ENCODE measurements at regions not wholly inside any gene's neighbourhood (a gene's known extent, or its start where the extent isn't known, plus 50 kb on each side); places are given as distances from the start of the nearest gene placed in this dataset.
"Not testable (repeated sequence)": the region's sequence is repeated elsewhere in the genome, so short reads cannot be mapped to it uniquely, and the experiment has no call there.

DNA sequence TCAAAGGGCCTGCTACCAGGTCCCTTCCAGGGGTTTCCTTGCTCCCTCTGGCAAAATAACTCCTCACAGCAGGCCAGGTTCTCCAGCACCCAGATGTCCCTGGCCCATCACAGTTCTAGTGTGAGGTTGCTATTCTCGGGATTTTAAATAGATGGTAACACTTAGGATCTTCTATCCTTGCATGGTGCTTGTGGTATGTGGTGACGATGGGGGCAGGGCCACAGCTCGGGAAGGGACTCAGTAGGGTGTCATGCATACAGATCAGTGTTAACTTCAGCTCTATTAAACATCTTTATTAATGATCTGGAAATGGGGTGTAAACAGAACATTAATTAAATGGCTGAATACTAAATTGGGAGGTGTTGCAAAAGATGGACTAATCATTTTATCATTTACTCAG, 323.8 kb downstream of the QKI start:
- no peak for DNase-seq (ENCODE audit: low read depth)

DNA sequence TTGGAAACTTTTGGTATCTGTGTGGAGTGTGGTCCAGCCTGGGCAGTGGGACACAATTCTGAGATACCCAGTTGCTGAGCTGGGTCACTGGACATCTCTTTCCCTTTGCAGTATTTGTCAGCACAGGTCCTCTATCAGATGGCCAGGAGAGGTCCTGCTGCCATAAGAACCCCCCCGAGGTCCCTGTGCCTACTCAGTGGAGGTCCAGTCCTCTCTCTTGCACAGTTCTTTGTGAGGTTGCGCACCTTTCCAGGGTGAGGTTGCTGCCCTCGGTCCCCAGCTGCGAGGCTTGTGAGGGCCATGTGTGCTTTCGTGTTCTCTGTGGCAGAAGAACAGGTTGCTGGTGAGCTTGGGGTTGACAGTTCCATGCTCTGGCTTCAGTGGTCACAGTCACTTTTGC, 320.6 kb downstream of the QKI start:
- no peak for DNase-seq (ENCODE audit: low read depth)

DNA sequence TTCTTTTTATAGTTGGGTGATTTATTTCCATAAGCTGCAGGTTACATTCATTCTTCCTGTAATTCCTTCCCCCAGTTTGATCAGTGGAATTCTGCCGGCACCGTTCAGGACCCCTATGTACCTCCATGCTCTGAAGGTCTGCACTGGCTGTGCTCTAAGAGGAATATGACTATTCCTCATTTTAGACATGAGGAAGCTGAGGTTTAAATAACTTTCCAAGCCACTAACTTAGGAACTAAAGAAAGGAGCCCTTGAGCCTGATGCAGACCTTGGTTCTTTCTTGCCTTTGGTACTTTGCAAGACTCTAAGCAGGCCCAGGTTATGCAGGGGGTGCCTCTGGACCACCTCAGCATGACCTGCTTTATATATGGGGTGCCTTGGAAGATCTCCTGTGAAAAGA, 318.5 kb downstream of the QKI start:
- DNase-seq (ENCODE audit: low read depth) = no peak

DNA sequence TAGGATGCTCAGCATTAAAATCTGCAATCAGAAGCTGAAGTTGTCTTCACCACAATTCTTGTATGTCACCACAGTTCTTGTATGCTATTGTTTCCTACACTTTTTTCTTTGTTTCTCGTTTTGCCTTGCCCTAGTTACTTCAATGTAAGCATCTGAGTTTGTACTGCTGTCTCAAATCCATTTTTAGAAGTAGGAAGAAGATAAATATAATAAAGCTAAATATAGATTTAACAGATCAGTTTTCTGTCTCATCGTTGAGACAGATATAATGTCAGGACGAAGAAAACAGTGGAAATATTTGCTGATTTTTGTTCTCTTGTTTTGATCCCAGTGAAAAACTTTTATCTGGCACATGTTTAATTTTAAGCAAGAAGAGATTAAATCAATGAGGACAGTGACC, 318.0 kb downstream of the QKI start:
- no peak for DNase-seq (ENCODE audit: low read depth)

DNA sequence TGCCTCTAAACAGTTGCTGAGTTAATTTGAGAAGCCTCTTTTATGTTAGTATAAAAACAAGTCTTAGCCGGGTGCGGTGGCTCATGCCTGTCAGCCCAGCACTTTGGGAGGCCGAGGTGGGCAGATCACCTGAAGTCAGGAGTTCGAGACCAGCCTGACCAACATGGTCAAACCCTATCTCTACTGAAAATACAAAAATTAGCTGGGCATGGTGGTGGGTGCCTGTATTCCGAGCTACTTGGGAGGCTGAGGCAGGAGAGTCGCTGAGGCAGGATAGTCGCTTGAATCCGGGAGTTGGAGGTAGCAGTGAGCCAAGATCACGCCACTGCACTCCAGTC, 317.5 kb downstream of the QKI start:
- DNase-seq (ENCODE audit: low read depth) = not testable (repeated sequence)

DNA sequence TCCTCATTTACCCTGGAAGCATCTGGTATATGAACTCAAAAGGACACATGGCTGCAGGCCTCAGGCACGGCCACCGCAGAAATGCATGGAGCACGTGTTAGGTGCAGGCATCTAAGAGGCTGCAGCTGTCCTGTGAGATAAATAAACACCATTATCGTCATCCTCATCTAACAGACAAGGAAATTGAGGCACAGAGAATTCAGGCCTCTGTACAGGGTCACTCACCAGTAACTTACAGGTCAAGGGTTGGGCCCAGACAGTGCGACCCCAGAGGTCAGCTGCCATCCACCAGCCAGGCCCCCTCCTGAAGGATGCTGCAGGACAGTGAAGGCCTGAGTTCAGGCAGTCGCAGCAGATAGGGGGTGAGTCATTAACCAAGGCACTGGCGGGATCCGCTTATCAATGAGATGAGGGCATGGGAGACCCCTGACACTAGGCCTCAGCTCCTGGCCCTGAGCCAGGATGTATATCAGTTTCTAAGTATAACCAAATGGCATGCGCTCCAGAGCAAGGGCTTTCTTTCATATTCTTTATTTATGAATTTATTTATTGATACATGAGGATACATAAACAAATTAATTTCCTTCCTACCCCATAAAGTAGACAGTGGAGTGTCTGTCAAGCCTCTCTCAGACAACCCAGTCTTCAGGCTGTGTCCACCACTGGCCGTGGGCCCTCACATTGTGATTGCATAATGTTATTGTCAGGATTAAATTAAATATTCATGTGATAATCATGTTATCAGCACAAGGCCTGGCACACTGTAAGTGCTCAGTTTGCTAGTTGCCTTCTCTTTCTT, 316.9 kb downstream of the QKI start:
- no peak for DNase-seq (ENCODE audit: low read depth)

DNA sequence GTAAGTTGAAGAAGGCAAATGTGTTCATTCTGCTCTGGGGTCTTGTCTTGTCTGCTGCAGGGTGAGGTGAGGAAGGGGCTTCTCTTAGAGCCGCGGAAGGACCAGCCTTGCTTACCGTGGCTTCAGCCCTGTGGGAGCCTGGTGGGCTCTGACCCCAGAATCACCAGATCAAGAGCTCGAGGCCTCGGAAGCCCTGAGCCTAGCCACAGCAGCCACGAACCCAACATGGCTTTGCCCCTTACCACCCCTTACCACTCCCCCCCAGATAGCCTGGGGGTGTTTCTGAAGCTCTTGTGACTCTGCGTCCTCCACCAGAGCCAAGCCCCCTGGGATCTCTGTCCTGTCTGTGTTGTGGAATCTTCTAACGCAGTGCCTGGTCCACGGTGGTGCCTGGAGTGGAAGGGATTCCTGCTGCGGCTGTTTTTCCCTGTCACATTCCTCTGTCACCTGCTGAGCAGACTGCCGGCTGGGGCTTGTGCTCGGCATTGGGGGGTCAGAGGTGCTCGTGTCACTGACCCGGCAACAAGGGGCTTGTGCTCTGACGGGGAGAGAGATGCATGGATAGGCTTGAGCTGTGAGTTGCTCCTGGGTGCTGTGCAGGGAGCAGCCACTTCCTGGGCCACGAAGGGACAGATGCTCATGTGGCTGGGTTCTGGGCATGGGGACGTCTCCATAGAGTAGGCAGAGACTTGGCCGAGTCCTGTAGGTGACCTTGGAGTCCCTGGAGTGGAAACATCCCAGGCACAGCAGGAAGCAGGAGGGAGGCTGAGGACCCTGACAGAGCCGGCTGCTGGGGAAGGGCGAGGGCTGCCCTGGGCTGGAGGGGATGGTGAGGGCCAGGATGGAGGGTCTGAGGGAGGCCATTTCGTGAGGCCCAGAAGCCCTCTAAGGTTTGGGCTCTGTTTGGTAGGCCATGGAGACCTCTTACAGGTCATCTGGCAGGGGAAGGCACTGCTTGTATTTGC, 316.0 kb downstream of the QKI start:
- no peak for DNase-seq (ENCODE audit: low read depth)

DNA sequence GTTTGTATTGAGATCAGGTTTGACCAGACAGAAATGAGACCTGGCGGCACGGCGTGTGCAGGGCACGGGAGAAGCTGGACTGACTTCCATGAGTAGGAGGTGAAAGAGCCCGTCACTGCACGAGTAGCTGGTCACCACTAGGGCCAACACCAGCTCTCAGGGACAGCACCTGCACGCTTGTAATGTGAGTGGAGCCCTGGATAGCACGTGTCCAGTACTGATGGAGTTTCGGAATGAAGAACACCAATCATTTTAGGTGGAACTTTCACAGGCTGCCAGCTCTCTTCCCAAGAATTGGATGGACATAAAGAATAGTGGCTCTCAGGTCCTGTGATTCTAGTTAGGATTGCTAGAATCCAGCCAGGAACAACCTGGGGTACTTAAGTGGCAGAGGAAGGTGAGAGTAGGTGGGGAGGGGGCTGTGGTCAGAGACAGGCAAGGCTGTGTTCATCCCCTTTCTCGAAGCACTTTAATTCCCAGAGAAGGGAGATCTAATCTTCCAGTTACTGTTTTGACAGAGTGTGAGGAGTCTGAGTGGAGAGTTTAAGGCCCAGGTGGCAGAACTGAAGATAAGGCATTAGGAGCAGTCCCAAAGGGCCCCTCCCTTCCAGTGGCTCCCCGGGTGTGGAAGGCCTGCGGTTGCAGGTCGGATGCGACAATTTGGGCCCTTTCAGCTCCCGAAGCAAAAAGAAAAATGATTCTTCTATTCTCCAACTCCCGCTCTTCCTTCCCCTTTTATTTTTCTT, 314.8 kb downstream of the QKI start:
- no peak for DNase-seq (ENCODE audit: low read depth)

DNA sequence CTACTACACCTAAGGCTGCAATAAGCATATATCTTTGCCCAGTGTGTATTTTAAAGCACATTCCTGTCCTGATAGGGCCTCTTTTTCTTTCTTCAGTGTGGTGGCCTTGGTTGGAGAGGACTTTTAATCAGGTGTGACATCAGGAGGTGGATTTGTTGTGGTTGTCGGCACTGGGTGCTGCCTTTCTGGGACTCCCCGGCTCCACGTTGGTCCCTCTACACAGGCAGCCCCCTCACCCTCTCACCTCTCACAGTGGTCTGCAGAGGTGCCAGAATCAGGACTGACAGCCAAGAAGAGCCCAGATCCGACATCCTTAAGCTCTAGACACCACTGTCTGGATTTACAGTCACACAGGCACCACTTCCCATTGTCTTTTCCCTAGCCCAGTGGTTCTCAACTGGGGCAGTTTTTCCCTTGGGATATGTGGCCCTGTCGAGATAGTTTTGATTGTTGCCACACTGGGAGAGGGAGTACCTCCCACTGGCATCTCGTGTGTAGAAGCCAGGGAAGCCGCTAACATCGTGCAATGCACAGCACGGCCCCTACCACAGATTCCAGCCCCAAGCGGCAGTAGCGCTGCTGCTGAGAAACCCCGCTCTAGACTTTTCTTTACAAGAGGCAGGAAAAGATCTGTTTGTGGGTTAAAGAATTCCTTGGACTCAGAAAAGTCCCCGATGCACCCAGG, 314.1 kb downstream of the QKI start:
- no peak for DNase-seq (ENCODE audit: low read depth)

DNA sequence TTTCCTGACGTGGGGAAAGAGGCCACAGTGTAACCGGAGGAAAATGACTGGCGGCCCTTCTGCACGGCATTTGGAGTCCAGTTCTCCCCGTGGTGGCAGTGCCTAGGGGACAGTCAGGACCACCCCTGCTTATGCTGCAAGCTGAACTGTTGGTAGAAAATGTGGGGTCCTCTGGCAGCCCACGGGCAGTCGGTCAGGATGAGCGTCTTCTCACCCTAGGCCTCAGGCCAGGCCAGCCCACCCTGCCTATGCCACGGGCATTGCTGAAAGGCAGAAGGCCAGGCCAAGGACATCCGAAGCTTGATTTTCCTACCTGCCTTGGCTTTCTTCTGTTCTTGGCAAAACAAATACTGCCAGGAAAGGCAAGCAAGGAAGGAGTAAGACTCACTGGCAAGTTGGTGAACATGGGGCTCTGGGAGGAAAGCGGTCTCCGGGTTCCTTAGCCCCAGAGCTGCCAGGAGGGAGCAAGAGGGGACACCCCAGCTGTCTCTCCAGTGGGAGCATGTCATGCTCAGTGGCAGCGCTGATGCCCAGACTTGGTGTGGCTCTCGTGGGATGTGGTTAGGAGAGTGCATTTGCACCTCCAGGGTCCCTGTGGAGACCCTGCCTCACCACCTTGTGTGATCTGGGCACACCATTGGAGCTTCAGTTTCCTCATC, 311.6 kb downstream of the QKI start:
- DNase-seq (ENCODE audit: low read depth) = no peak

DNA sequence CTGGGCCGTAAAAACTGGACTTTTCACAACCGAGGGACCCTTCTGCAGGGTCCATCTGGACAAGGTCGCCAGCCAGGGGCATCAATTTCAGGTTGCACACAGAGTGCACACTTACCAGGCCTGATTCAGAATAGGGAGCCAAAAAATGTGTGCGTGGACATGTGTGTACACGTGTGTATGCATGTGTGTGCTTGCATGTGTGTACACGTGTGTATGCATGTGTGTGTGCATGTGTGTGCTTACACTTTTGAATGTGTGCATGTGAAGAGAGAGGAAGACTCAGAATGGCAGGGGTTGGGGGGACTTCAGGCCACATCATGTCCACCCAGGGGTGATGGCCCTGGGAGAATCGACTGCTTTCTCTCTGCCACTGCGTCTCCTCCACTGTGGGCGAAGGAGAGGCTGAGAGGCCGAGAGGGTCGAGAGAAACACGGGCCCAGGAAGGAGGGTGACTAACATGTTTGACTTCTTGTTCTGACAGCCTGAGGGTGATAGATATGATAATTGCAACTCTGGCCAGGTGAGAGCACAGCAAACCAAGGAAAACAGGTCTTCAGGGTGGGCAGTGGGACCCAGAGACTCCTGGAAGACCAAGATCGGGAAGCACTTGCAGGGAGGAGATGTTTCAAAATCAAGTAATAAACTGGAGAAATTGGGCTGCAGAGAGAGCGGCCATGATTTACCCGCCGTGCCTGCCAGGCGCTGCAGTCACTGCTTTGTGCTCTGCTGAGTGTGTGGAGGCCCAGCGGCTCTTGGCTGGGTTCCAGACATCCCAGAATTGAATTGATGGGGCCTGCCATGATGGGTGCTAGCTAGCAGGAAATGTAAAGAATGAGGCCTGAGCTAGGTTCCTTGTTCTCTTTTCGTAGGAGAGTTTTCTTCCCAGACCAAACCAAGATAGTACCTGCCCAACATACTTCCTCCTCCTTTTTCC, 310.8 kb downstream of the QKI start:
- no peak for DNase-seq (ENCODE audit: low read depth)

DNA sequence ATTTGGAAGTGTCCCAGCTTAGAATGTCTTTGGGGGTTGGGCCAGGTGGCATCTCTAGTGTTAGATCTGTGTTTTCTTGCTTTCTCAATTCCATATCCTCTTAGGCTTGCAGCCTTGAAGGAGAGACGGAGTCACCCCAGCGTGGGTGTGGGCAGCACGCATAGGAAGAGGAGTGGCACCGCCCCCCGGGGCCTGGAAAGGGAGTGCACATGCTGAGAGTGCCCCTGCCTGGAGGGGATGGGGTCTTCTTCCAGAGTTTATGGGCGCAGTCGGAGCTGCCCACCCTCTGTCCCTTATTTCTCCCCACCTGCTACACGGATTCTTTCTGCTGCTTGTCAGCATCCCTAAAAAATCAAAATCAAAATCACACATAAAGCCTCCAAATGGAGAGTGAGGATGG, 309.7 kb downstream of the QKI start:
- DNase-seq (ENCODE audit: low read depth) = no peak

DNA sequence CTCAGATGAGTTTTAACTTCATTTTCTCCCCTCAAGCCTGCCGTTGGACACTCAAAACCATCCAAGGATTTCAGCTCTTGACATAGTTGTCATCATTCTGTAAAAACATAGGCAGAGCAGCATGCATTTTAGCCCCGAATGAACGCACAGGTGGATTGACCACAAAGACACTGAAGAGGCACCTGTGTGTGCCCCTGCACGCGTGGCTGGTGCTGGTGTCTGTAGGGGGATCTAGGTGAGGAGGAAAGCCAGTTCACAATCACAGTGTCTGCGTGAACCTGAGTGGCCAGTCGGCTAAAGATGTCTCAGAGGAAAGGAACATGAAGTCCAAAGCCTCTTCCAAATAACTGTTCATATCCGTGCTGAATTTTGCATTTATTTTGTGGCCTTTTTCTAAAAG, 309.2 kb downstream of the QKI start:
- no peak for DNase-seq (ENCODE audit: low read depth)

DNA sequence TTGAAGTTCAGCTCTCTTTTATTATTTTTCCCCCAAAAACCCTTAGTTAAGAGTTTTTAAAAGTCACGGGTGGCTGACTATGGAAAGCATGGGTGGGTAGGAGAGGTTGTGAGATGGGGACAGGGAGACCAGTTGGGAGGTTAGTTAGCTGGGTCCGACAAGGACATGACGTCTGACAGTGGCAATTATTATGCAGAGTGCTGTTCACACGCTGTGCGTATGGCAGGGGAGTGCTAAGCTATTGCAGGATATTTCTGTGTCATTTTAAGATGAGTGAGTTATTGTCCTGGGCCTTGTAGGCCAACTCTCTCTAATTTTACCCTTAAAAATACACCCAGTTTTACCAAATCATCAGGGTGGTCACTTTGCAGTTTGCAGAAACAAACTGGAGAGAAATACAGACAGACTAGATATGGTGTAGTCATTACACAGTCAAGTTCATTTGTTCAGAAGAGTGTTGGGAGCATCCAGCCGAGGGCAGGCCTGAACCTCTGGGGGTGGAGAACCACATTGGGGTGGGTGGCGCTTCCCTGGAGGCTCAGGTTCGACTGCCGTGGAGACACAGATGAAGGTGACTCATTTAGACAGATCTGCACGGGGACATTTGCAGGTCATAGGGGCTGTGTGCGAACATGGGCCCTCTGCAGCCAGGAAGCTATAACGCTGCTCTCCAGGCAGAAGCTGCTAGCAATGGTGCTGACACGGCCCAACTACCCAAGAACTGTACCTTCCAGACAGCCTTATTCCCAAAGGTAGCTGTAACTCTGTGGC, 307.6 kb downstream of the QKI start:
- no peak for DNase-seq (ENCODE audit: low read depth)

DNA sequence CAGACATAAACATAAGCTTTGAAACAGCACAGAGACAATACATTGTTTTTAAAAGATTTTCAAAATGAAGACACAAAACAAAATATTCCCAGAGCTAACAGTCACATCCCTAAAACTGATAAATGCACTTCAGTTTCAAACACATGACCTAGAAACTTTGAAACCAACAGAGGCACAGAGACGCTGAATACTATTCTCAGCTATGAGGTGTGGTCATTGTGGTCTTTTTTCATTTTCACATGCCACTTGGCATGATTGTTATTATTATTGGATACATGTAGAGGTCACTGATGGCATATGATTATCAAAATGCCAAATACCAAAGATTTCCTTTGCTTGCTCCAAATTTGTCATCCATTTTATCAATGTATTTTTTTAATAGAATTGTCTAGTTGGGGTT, 306.9 kb downstream of the QKI start:
- no peak for DNase-seq (ENCODE audit: low read depth)

DNA sequence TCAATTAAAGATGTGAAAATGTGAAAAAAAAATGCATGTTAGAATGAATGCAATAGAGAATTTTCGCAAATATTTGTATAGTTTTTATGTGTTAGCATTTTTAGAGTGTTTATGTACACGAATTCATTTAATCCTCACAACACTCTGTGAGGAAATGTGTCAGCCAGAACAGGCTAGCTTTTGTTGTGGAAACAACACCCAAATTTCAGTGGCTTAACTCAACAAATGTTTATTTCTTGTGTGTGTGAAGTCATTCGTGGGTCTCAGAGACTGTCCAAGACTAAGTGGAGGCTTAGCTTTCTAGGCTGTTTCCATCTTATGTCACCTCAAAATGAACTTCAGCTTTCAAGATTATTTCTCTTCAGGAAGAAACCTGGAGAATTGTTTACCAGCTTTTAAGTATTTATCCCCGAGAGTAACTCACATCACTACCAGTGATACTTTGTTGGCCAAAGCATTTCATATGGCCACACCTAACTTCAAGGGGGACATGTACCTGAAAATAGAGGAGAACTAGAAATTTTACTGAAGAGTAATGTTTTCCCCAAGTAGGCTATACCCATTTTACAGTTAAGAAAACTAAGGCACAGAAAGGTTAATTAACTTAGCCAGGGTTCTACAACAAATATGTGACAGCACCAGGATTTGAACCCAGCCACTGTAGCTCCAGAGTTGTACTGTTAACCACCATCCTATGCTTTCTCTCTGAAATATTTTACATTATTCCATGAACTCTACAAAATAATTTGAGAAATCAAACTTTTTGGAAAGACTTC, 306.1 kb downstream of the QKI start:
- DNase-seq (ENCODE audit: low read depth) = no peak

DNA sequence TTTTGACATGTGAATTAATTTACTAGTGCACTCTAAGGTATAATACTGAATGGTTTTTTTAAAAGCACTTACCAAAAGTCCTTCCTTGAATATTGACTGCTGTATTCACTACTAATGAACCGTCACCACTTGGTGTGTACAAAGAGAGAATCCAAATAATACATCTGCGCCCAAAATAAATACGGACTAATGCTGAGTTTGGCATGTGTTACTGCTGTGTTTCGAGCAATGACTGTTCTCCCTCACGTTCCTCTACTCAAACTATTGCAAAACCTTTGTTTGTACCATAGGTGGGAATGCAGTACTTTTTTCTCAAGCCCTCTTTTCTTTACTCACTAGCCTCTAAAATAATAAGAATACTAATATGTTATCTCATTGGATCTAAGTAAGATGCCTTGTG, 305.5 kb downstream of the QKI start:
- no peak for DNase-seq (ENCODE audit: low read depth)

DNA sequence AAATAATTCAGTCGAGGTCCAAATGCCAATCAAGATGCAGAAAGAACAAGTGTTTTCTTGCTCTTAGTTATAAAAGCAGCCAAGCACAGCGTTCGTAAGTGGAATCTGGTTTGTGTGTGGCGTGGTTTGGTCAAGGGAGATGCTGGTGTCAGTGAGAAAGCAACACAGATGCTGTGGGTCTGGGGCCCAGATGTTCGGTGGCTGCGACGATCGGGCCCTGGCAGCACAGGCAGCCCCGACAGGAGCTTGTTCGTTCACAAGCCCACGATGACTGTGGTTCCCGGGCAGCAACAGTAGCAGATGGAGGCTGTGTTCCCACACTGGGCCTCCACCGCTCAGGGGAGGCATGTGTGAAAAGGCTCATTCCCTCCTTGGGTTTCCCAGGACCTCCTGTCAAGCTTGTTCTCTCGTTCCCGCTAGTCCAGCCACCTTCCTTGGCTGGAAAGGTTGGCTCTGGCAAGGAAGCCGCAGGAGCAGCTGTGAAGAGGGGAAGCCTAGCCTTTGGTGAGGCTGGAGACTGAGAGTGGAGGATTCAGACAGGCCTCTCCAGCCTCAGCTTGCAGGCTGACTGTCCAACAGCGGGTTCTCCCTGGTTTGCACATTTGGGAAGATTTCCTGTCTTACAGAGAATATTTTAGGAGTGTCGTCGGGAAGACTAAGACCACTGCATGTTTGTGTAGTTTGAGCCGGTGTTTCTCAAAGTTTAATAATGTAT, 304.7 kb downstream of the QKI start:
- DNase-seq (ENCODE audit: low read depth) = no peak

Measured in HS-5 (cell line).